ENCODE measurements at regions not wholly inside any gene's neighbourhood (a gene's known extent, or its start where the extent isn't known, plus 50 kb on each side); places are given as distances from the start of the nearest gene placed in this dataset.
"Not testable (repeated sequence)": the region's sequence is repeated elsewhere in the genome, so short reads cannot be mapped to it uniquely, and the experiment has no call there.

DNA sequence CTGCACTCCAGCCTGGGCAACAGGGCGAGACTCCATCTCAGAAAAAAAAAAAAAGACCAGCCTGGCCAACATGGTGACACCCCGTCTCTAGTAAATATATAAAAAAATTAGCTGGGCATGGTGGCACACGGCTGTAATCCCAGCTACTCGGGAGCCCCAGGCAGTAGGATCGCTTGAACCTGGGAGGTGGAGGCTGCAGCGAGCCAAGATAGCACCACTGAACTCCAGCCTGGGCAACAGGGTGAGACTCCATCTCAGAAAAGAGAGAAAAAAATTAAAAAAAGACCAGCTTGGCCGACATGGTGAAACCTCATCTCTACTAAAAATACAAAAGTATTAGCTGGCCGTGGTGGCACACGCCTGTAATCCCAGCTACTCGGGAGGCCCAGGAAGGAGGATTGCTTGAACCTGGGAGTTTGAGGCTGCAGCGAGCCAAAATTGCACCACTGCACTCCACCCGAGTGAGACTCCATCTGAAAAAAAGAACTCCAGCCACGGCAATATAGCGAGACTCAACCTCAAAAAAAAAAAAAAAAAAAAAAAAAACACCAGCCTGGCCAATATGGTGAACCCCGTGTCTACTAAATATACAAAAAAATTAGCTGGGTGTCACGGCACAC lies 346.1 kb upstream of the PLGLB2 start:
- no peaks in the 10 kb centered on the region for H3K27me3 ChIP-seq (ENCODE audit: control insufficient read depth in 3 of 3, insufficient read depth in 3 of 3, low read length in 2 of 3)
- WGBS, 2 donors = 84 to 88% methylated on average over 16 of the region's 16 CpGs
- no peak for DNase-seq
- H3K36me3 ChIP-seq (ENCODE audit: control insufficient read depth in 4 of 4, insufficient read depth in 4 of 4, low read length in 4 of 4) = no peaks in the 10 kb centered on the region
- no peak overlapping the region for H3K9ac ChIP-seq (ENCODE audit: insufficient read depth in 1 of 2, low read length in 2 of 2)
- H3K9me3 ChIP-seq (ENCODE audit: control insufficient read depth in 4 of 4, insufficient read depth in 3 of 4, low read length in 3 of 4) = peaks cover 0 to 2% (median 0%) of the 10 kb centered on the region in 4 donors
- H3K4me3 ChIP-seq = no peak overlapping the region
- no peak for ATAC-seq (ENCODE audit: insufficient read depth, low FRiP score)
- H3K4me1 ChIP-seq (ENCODE audit: control insufficient read depth in 5 of 5, insufficient read depth in 5 of 5, low read length in 5 of 5) = no peaks in the 10 kb centered on the region
- no peak overlapping the region for H3K27ac ChIP-seq (ENCODE audit: low read depth in 1 of 2, low read length in 1 of 2)
- TF ChIP-seq, protein P1, sequence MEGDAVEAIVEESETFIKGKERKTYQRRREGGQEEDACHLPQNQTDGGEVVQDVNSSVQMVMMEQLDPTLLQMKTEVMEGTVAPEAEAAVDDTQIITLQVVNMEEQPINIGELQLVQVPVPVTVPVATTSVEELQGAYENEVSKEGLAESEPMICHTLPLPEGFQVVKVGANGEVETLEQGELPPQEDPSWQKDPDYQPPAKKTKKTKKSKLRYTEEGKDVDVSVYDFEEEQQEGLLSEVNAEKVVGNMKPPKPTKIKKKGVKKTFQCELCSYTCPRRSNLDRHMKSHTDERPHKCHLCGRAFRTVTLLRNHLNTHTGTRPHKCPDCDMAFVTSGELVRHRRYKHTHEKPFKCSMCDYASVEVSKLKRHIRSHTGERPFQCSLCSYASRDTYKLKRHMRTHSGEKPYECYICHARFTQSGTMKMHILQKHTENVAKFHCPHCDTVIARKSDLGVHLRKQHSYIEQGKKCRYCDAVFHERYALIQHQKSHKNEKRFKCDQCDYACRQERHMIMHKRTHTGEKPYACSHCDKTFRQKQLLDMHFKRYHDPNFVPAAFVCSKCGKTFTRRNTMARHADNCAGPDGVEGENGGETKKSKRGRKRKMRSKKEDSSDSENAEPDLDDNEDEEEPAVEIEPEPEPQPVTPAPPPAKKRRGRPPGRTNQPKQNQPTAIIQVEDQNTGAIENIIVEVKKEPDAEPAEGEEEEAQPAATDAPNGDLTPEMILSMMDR (IDR thresholded peaks at IDR 0.05; ENCODE audit: control extremely low read depth, extremely low read depth) = no peak

DNA sequence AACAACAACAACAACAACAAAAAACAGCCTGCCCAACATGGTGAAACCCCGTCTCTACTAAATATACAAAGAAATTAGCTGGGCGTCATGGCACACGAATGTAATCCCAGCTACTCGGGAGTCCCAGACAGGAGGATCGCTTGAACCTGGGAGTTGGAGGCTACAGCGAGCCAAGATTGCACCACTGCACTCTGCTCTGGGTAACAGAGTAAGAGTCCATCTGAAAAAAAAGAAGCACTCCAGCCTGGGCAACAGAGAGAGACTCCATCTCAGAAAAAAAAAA lies 344.1 kb upstream of the PLGLB2 start:
- Histone ChIP-seq H3K36me3 (ENCODE audit: control insufficient read depth in 4 of 4, insufficient read depth in 4 of 4, low read length in 4 of 4) (no peaks in the 10 kb centered on the region), H3K9ac (ENCODE audit: insufficient read depth in 1 of 2, low read length in 2 of 2) (no peak overlapping the region), H3K27ac (ENCODE audit: low read depth in 1 of 2, low read length in 1 of 2) (no peak overlapping the region), H3K9me3 (ENCODE audit: control insufficient read depth in 4 of 4, insufficient read depth in 3 of 4, low read length in 3 of 4) (peaks cover 0 to 2% (median 0%) of the 10 kb centered on the region in 4 donors), H3K27me3 (ENCODE audit: control insufficient read depth in 3 of 3, insufficient read depth in 3 of 3, low read length in 2 of 3) (no peaks in the 10 kb centered on the region), H3K4me3 (no peak overlapping the region), H3K4me1 (ENCODE audit: control insufficient read depth in 5 of 5, insufficient read depth in 5 of 5, low read length in 5 of 5) (no peaks in the 10 kb centered on the region)
- 96 to 97% methylated on average over 6 of the region's 6 CpGs for WGBS, 2 donors
- TF ChIP-seq, protein P1 (IDR thresholded peaks at IDR 0.05; ENCODE audit: control extremely low read depth, extremely low read depth) = no peak
- ATAC-seq (ENCODE audit: insufficient read depth, low FRiP score) (no peak), DNase-seq (no peak)

DNA sequence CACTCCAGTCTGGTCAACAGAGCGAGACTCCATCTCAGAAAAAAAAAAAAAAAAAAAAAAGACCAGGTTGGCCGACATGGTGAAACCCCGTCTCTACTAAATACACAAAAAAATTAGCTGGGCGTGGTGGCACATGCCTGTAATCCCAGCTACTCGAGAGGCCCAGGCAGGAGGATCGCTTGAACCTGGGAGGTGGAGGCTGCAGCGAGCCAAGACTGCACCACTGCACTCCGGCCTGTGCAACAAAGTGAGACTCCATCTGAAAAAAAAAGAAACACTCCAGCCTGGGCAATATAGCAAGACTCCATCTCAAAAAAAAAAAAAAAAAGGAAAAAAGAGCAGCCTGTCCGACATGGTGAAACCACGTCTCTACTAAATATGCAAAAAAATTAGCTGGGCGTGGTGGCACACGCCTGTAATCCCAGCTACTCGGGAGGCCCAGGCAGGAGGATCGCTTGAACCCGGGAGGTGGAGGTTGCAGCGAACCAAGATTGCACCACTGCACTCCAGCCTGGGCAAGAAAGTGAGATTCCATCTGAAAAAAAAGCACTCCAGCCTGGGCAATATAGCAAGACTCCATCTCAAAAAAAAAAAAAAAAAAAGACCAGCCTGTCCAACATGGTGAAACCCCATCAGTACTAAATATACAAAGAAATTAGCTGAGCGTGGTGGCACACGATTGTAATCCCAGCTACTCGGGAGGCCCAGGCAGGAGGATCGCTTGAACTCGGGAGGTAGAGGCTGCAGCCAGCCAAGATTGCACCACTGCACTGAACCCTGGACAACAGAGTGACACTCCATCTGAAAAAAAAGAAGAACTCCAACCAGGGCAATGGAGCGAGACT lies 343.3 kb upstream of the PLGLB2 start:
- ATAC-seq (ENCODE audit: insufficient read depth, low FRiP score); H3K9me3 ChIP-seq (ENCODE audit: control insufficient read depth in 4 of 4, insufficient read depth in 3 of 4, low read length in 3 of 4); H3K27ac ChIP-seq (ENCODE audit: low read depth in 1 of 2, low read length in 1 of 2); H3K9ac ChIP-seq (ENCODE audit: insufficient read depth in 1 of 2, low read length in 2 of 2); H3K4me3 ChIP-seq; H3K4me1 ChIP-seq (ENCODE audit: control insufficient read depth in 5 of 5, insufficient read depth in 5 of 5, low read length in 5 of 5); DNase-seq; H3K27me3 ChIP-seq (ENCODE audit: control insufficient read depth in 3 of 3, insufficient read depth in 3 of 3, low read length in 2 of 3); H3K36me3 ChIP-seq (ENCODE audit: control insufficient read depth in 4 of 4, insufficient read depth in 4 of 4, low read length in 4 of 4): not testable (repeated sequence)
- WGBS, 2 donors = 93% methylated on average over 19 to 21 of the region's 22 CpGs

DNA sequence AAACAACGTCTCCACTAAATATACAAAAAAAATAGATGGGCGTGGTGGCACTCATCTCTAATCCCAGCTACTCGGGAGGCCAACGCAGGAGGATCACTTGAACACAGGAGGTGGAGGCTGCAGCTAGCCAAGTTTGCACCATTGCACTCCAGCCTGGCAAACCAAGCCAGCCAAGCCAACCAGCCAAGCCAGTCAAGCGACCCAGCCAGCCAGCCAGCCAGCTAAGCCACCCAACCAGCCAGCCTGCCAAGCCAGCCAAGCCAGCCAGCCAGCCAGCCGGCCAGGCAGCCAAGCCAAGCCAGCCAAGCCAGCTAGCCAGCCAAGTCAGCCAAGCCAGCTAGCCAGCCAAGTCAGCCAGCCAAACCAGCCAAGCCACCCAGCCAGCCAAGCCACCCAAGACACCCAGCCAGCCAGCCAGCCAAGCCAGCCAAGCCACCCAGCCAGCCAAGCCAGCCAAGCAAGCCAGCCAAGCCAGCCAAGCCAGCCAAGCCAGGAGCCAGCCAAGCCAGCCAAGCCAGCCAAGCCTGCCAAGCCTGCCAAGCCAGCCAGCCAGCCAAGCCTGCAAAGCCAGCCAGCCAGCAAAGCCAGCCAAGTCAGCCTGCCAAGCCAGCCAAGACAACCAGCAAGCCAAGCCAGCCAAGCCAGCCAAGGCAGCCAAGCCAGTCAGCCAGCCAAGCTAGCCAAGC lies 342.2 kb upstream of the PLGLB2 start:
- not testable (repeated sequence) for H3K9ac ChIP-seq (ENCODE audit: insufficient read depth in 1 of 2, low read length in 2 of 2); DNase-seq

DNA sequence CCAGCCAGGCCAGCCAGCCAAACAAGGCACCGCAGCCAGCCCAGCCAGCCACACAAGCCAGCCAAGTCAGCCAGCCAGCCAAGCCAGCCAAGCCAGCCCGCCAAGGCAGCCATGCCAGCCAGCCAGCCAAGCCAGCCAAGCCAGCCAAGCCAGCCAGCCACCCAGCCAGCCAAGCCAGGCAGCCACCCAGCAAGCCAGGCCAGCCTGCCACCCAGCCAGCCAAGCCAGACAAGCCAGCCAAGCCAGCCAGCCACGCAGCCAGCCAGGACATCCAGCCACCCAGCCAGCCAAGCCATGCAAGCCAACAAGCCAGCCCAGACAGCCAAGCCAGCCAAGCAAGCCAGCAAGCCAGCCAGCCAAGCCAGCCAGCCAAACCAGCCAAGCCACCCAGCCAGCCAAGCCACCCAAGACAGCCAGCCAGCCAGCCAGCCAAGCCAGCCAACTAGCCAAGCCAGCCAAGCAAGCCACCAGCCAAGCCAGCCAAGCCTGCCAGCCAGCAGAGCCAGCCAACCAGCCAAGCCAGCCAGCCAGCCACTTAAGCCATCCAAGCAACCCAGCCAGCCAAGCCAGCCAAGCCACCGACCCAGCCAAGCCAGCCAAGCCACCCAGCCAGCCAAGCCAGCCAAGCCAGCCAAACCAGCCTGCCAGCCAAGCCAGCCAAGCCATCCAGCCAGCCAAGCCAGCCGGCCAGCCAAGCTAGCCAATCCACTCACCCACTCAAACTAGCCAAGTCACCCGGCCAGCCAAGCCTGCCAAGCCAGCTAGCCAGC lies 341.3 kb upstream of the PLGLB2 start:
- not testable (repeated sequence) for H3K4me1 ChIP-seq (ENCODE audit: control insufficient read depth in 5 of 5, insufficient read depth in 5 of 5, low read length in 5 of 5); ATAC-seq (ENCODE audit: insufficient read depth, low FRiP score); H3K36me3 ChIP-seq (ENCODE audit: control insufficient read depth in 4 of 4, insufficient read depth in 4 of 4, low read length in 4 of 4); DNase-seq; H3K9me3 ChIP-seq (ENCODE audit: control insufficient read depth in 4 of 4, insufficient read depth in 3 of 4, low read length in 3 of 4); H3K9ac ChIP-seq (ENCODE audit: insufficient read depth in 1 of 2, low read length in 2 of 2); H3K27me3 ChIP-seq (ENCODE audit: control insufficient read depth in 3 of 3, insufficient read depth in 3 of 3, low read length in 2 of 3); H3K4me3 ChIP-seq; H3K27ac ChIP-seq (ENCODE audit: low read depth in 1 of 2, low read length in 1 of 2)
- 95% methylated on average over 4 to 5 of the region's 6 CpGs for WGBS, 2 donors

More for the DNA sequence above, 342.2 kb upstream of the PLGLB2 start:
- ATAC-seq (ENCODE audit: insufficient read depth, low FRiP score); H3K9me3 ChIP-seq (ENCODE audit: control insufficient read depth in 4 of 4, insufficient read depth in 3 of 4, low read length in 3 of 4); H3K27me3 ChIP-seq (ENCODE audit: control insufficient read depth in 3 of 3, insufficient read depth in 3 of 3, low read length in 2 of 3); H3K4me3 ChIP-seq; H3K27ac ChIP-seq (ENCODE audit: low read depth in 1 of 2, low read length in 1 of 2); H3K4me1 ChIP-seq (ENCODE audit: control insufficient read depth in 5 of 5, insufficient read depth in 5 of 5, low read length in 5 of 5); H3K36me3 ChIP-seq (ENCODE audit: control insufficient read depth in 4 of 4, insufficient read depth in 4 of 4, low read length in 4 of 4): not testable (repeated sequence)
- 79 to 90% methylated on average over 3 of the region's 6 CpGs for WGBS, 2 donors

DNA sequence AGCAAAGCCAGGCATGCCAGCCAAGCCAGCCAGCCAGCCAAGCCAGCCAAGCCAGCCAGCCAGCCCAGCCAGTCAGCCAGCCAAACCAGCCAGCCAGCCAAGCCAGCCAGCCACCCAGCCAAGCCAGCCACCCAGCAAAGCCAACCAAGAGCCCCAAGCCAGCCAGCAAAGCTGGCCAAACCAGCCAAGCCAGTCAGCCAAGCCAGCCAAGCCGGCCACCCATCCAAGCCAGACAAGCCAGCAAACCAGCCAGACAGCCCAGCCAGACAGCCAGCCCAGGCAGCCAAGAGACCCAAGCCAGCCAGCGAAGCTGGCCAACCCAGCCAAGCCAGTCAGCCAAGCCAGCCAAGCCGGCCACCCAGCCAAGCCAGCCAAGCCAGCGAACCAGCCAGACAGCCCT lies 338.3 kb upstream of the PLGLB2 start:
- not testable (repeated sequence) for H3K9me3 ChIP-seq (ENCODE audit: control insufficient read depth in 4 of 4, insufficient read depth in 3 of 4, low read length in 3 of 4); H3K4me1 ChIP-seq (ENCODE audit: control insufficient read depth in 5 of 5, insufficient read depth in 5 of 5, low read length in 5 of 5); H3K9ac ChIP-seq (ENCODE audit: insufficient read depth in 1 of 2, low read length in 2 of 2); H3K36me3 ChIP-seq (ENCODE audit: control insufficient read depth in 4 of 4, insufficient read depth in 4 of 4, low read length in 4 of 4); DNase-seq; ATAC-seq (ENCODE audit: insufficient read depth, low FRiP score); H3K27me3 ChIP-seq (ENCODE audit: control insufficient read depth in 3 of 3, insufficient read depth in 3 of 3, low read length in 2 of 3); H3K4me3 ChIP-seq; H3K27ac ChIP-seq (ENCODE audit: low read depth in 1 of 2, low read length in 1 of 2)
- 88 to 100% methylated on average over 1 to 2 of the region's 4 CpGs for WGBS, 2 donors

Measured in lung (tissue), 11 donors.